ENCODE measurements at regions not wholly inside any gene's neighbourhood (a gene's known extent, or its start where the extent isn't known, plus 50 kb on each side); places are given as distances from the start of the nearest gene placed in this dataset.
A peak's percentile ranks its signal among the peaks of the same experiment; 100 is the strongest.

DNA sequence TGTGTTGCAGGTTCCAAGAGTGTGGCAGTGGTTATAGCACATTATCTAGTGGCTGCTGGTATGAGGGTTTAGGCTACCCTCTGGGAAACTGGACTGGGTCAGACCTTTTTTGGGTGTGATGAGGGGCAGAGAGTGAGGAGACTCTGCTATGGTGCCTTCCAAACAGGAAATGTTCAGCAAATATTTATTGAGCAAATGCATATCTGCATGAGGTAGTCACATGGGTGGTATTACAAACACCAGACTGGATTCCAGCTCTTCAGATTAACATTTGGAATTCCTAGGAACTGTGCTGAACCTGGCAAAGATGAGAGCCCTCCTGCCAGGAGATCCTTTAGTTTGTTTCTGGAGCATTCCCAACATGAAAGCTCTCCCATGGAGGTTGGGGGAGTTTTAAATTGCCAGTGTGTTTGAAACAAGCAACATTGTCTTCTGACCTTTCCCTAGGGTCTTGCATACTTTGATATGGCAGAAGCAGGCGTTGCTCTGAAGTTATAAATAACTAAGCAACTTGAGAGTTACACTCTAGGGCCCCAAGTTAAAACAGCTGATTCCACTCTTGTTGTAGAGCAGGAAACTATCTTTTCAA lies 341.2 kb upstream of the C2CD4B start:
- TF ChIP-seq, protein P1, sequence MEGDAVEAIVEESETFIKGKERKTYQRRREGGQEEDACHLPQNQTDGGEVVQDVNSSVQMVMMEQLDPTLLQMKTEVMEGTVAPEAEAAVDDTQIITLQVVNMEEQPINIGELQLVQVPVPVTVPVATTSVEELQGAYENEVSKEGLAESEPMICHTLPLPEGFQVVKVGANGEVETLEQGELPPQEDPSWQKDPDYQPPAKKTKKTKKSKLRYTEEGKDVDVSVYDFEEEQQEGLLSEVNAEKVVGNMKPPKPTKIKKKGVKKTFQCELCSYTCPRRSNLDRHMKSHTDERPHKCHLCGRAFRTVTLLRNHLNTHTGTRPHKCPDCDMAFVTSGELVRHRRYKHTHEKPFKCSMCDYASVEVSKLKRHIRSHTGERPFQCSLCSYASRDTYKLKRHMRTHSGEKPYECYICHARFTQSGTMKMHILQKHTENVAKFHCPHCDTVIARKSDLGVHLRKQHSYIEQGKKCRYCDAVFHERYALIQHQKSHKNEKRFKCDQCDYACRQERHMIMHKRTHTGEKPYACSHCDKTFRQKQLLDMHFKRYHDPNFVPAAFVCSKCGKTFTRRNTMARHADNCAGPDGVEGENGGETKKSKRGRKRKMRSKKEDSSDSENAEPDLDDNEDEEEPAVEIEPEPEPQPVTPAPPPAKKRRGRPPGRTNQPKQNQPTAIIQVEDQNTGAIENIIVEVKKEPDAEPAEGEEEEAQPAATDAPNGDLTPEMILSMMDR (IDR thresholded peaks at IDR 0.05) = no peak
- TF ChIP-seq POLR2A (IDR thresholded peaks at IDR 0.05) (no peak), POLR2AphosphoS5 (IDR thresholded peaks at IDR 0.05) (peak in 2 of 3 donors; percentile 66 to 73), EP300 (IDR thresholded peaks at IDR 0.05) (no peak)
